ENCODE measurements at regions not wholly inside any gene's neighbourhood (a gene's known extent, or its start where the extent isn't known, plus 50 kb on each side); places are given as distances from the start of the nearest gene placed in this dataset.

- Histone ChIP-seq H3K36me3 (replicated peaks in 1 of 2; ENCODE audit: control insufficient read depth in 2 of 2, insufficient read depth in 2 of 2, low read length in 2 of 2) (no peaks in the 10 kb centered on the region), H3K4me2 (ENCODE audit: insufficient read depth, low read length, poor library complexity, severe bottlenecking) (no peak overlapping the region), H3K14ac (ENCODE audit: low read length) (no peak overlapping the region), H4K91ac (ENCODE audit: low read depth, low read length, poor library complexity) (no peak overlapping the region), H3K4me3 (ENCODE audit: low read length in 2 of 2) (no peak overlapping the region), H3K23ac (ENCODE audit: low read depth, low read length, poor library complexity) (no peak overlapping the region), H3K4me1 (ENCODE audit: control insufficient read depth in 2 of 2, insufficient read depth in 1 of 2, low read depth in 1 of 2, low read length in 2 of 2) (no peaks in the 10 kb centered on the region), H3K4ac (ENCODE audit: low read length) (no peak overlapping the region), H3K9me3 (replicated peaks in 1 of 2; ENCODE audit: control insufficient read depth in 2 of 2, insufficient read depth in 1 of 2, low read depth in 1 of 2, low read length in 2 of 2) (no peaks in the 10 kb centered on the region), H3K79me1 (ENCODE audit: low read depth, low read length) (no peaks in the 10 kb centered on the region), H2AK5ac (ENCODE audit: low read depth, low read length) (no peak overlapping the region), H2BK15ac (ENCODE audit: low read length) (no peak overlapping the region), H2BK12ac (ENCODE audit: low read length) (no peak overlapping the region), H2BK120ac (ENCODE audit: low read depth, low read length) (no peak overlapping the region), H3K18ac (ENCODE audit: low read length) (no peak overlapping the region), H3K27ac (replicated peaks; ENCODE audit: low read length) (no peak overlapping the region), H2BK5ac (ENCODE audit: low read length) (no peak overlapping the region), H4K8ac (ENCODE audit: low read depth, low read length) (no peak overlapping the region), H3K9ac (ENCODE audit: low read depth, low read length, poor library complexity) (no peak overlapping the region), H3K27me3 (ENCODE audit: control insufficient read depth in 3 of 3, insufficient read depth in 3 of 3, low read depth in 1 of 3, low read length in 3 of 3) (no peaks in the 10 kb centered on the region), H2AFZ (ENCODE audit: low read length) (peak overlapping the region; percentile 57)
- DNase-seq (ENCODE audit: low spot score) = no peak
- no CpG with 5 or more reads among the region's 4 CpGs for WGBS, 2 donors (ENCODE audit: extremely low coverage in 2 of 2, insufficient read length in 2 of 2, insufficient replicate concordance in 1 of 2)
Measured at GRCh38 chr2:53568469-53568868, 199.1 kb upstream of the CHAC2 start.

DNA sequence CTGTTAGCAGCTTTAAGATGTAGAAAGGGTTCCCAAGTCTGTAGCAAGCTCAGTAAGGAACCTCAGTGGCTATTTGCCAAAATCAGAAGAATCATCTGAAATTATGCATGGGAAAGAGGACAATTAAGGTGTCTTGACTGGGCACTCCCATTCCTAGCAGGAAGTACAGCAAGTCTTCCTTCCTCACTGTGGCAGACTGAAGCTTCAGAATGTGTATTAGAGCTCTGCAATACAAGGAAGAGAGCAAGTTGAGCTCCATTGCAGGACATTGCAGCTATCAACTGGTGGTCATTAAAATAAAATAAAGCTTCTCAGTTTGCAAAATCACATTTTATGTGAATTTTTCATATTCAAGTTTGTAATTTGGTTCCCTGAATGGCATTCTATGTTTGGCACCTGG lies 200.5 kb upstream of the CHAC2 start:
- Histone ChIP-seq H3K4ac (ENCODE audit: low read length) (no peak overlapping the region), H2BK12ac (ENCODE audit: low read length) (no peak overlapping the region), H2BK15ac (ENCODE audit: low read length) (no peak overlapping the region), H2AK5ac (ENCODE audit: low read depth, low read length) (no peak overlapping the region), H3K23ac (ENCODE audit: low read depth, low read length, poor library complexity) (no peak overlapping the region), H3K4me3 (ENCODE audit: low read length in 2 of 2) (no peak overlapping the region), H2BK120ac (ENCODE audit: low read depth, low read length) (no peak overlapping the region), H2BK5ac (ENCODE audit: low read length) (no peak overlapping the region), H3K79me1 (ENCODE audit: low read depth, low read length) (no peaks in the 10 kb centered on the region), H3K4me1 (ENCODE audit: control insufficient read depth in 2 of 2, insufficient read depth in 1 of 2, low read depth in 1 of 2, low read length in 2 of 2) (no peaks in the 10 kb centered on the region), H3K9ac (ENCODE audit: low read depth, low read length, poor library complexity) (no peak overlapping the region), H3K27ac (replicated peaks; ENCODE audit: low read length) (no peak overlapping the region), H3K9me3 (replicated peaks in 1 of 2; ENCODE audit: control insufficient read depth in 2 of 2, insufficient read depth in 1 of 2, low read depth in 1 of 2, low read length in 2 of 2) (no peaks in the 10 kb centered on the region), H3K18ac (ENCODE audit: low read length) (no peak overlapping the region), H3K14ac (ENCODE audit: low read length) (no peak overlapping the region), H4K8ac (ENCODE audit: low read depth, low read length) (no peak overlapping the region), H3K36me3 (replicated peaks in 1 of 2; ENCODE audit: control insufficient read depth in 2 of 2, insufficient read depth in 2 of 2, low read length in 2 of 2) (no peaks in the 10 kb centered on the region), H3K4me2 (ENCODE audit: insufficient read depth, low read length, poor library complexity, severe bottlenecking) (no peak overlapping the region), H3K27me3 (ENCODE audit: control insufficient read depth in 3 of 3, insufficient read depth in 3 of 3, low read depth in 1 of 3, low read length in 3 of 3) (no peaks in the 10 kb centered on the region), H2AFZ (ENCODE audit: low read length) (no peak overlapping the region), H4K91ac (ENCODE audit: low read depth, low read length, poor library complexity) (no peak overlapping the region)
- no peak for DNase-seq (ENCODE audit: low spot score)

GRCh38 chr2:53562407-53562806 lies 205.2 kb upstream of the CHAC2 start:
- no peaks in the 10 kb centered on the region for H3K4me1 ChIP-seq (ENCODE audit: control insufficient read depth in 2 of 2, insufficient read depth in 1 of 2, low read depth in 1 of 2, low read length in 2 of 2)
- H3K9me3 ChIP-seq (replicated peaks in 1 of 2; ENCODE audit: control insufficient read depth in 2 of 2, insufficient read depth in 1 of 2, low read depth in 1 of 2, low read length in 2 of 2) = peaks cover 0 to 2% of the 10 kb centered on the region in 2 donors
- no peaks in the 10 kb centered on the region for H3K79me1 ChIP-seq (ENCODE audit: low read depth, low read length)
- H3K18ac ChIP-seq (ENCODE audit: low read length) = no peak overlapping the region
- H3K14ac ChIP-seq (ENCODE audit: low read length) = no peak overlapping the region
- H2BK12ac ChIP-seq (ENCODE audit: low read length) = no peak overlapping the region
- no peak overlapping the region for H2BK120ac ChIP-seq (ENCODE audit: low read depth, low read length)
- H2AFZ ChIP-seq (ENCODE audit: low read length) = no peak overlapping the region
- no peaks in the 10 kb centered on the region for H3K36me3 ChIP-seq (replicated peaks in 1 of 2; ENCODE audit: control insufficient read depth in 2 of 2, insufficient read depth in 2 of 2, low read length in 2 of 2)
- no peak overlapping the region for H3K4me3 ChIP-seq (ENCODE audit: low read length in 2 of 2)
- no CpG with 5 or more reads among the region's 4 CpGs for whole genome bisulfite sequencing, 2 donors (ENCODE audit: extremely low coverage in 2 of 2, insufficient read length in 2 of 2, insufficient replicate concordance in 1 of 2)
- no peak overlapping the region for H4K8ac ChIP-seq (ENCODE audit: low read depth, low read length)
- H3K4me2 ChIP-seq (ENCODE audit: insufficient read depth, low read length, poor library complexity, severe bottlenecking) = no peak overlapping the region
- H2BK15ac ChIP-seq (ENCODE audit: low read length) = no peak overlapping the region
- H3K27ac ChIP-seq (replicated peaks; ENCODE audit: low read length) = no peak overlapping the region
- no peak overlapping the region for H3K9ac ChIP-seq (ENCODE audit: low read depth, low read length, poor library complexity)
- H3K4ac ChIP-seq (ENCODE audit: low read length) = no peak overlapping the region
- no peak overlapping the region for H3K23ac ChIP-seq (ENCODE audit: low read depth, low read length, poor library complexity)
- DNase-seq (ENCODE audit: low spot score) = no peak
- H2BK5ac ChIP-seq (ENCODE audit: low read length) = no peak overlapping the region
- no peak overlapping the region for H4K91ac ChIP-seq (ENCODE audit: low read depth, low read length, poor library complexity)
- H3K27me3 ChIP-seq (ENCODE audit: control insufficient read depth in 3 of 3, insufficient read depth in 3 of 3, low read depth in 1 of 3, low read length in 3 of 3) = no peaks in the 10 kb centered on the region
- no peak overlapping the region for H2AK5ac ChIP-seq (ENCODE audit: low read depth, low read length)

- no peak overlapping the region for H3K4me2 ChIP-seq (ENCODE audit: insufficient read depth, low read length, poor library complexity, severe bottlenecking)
Measured at GRCh38 chr2:53561155-53561554, 206.4 kb upstream of the CHAC2 start.

More at GRCh38 chr2:53561155-53561554, 206.4 kb upstream of the CHAC2 start:
- Histone ChIP-seq H3K36me3 (replicated peaks in 1 of 2; ENCODE audit: control insufficient read depth in 2 of 2, insufficient read depth in 2 of 2, low read length in 2 of 2) (no peaks in the 10 kb centered on the region), H2AK5ac (ENCODE audit: low read depth, low read length) (no peak overlapping the region), H3K18ac (ENCODE audit: low read length) (no peak overlapping the region), H3K27ac (replicated peaks; ENCODE audit: low read length) (no peak overlapping the region), H3K14ac (ENCODE audit: low read length) (no peak overlapping the region), H3K79me1 (ENCODE audit: low read depth, low read length) (no peaks in the 10 kb centered on the region), H3K4me3 (ENCODE audit: low read length in 2 of 2) (no peak overlapping the region), H3K9ac (ENCODE audit: low read depth, low read length, poor library complexity) (no peak overlapping the region), H2BK12ac (ENCODE audit: low read length) (no peak overlapping the region), H4K8ac (ENCODE audit: low read depth, low read length) (no peak overlapping the region), H3K9me3 (replicated peaks in 1 of 2; ENCODE audit: control insufficient read depth in 2 of 2, insufficient read depth in 1 of 2, low read depth in 1 of 2, low read length in 2 of 2) (peaks cover 0 to 2% of the 10 kb centered on the region in 2 donors), H4K91ac (ENCODE audit: low read depth, low read length, poor library complexity) (no peak overlapping the region), H2AFZ (ENCODE audit: low read length) (no peak overlapping the region), H3K4ac (ENCODE audit: low read length) (no peak overlapping the region), H2BK15ac (ENCODE audit: low read length) (no peak overlapping the region), H3K4me1 (ENCODE audit: control insufficient read depth in 2 of 2, insufficient read depth in 1 of 2, low read depth in 1 of 2, low read length in 2 of 2) (no peaks in the 10 kb centered on the region), H2BK120ac (ENCODE audit: low read depth, low read length) (no peak overlapping the region), H2BK5ac (ENCODE audit: low read length) (no peak overlapping the region), H3K23ac (ENCODE audit: low read depth, low read length, poor library complexity) (no peak overlapping the region), H3K27me3 (ENCODE audit: control insufficient read depth in 3 of 3, insufficient read depth in 3 of 3, low read depth in 1 of 3, low read length in 3 of 3) (no peaks in the 10 kb centered on the region)
- no CpG with 5 or more reads among the region's 4 CpGs for WGBS, 2 donors (ENCODE audit: extremely low coverage in 2 of 2, insufficient read length in 2 of 2, insufficient replicate concordance in 1 of 2)
- no peak for DNase-seq (ENCODE audit: low spot score)

All from neuronal stem cell (in vitro differentiated cells).